ENCODE measurements at regions not wholly inside any gene's neighbourhood (a gene's known extent, or its start where the extent isn't known, plus 50 kb on each side); places are given as distances from the start of the nearest gene placed in this dataset.

DNA sequence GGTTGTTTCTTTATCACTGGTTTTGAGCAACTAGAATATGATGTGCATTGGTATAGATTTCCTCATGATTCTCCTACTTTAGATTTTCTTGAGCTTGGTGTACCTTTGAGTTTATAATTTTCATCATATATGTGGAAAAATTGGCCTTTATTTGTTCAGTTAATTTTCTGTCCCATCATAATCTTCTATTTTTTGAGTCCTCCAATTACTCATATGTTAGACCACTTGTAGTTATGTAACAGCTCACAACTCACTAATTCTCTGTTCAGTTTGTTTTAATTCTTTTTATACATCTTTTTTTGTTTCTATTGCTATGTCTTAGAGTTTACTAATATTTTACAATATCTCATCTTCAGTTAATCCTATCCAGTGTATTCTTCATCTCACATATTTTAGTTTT, 81.3 kb upstream of the LAMA2 start:
- no peak for DNase-seq
- no peak overlapping the region for H3K27ac ChIP-seq
- no peaks in the 10 kb centered on the region for H3K4me1 ChIP-seq (replicated peaks in 1 of 2)
- TF ChIP-seq, protein P1, sequence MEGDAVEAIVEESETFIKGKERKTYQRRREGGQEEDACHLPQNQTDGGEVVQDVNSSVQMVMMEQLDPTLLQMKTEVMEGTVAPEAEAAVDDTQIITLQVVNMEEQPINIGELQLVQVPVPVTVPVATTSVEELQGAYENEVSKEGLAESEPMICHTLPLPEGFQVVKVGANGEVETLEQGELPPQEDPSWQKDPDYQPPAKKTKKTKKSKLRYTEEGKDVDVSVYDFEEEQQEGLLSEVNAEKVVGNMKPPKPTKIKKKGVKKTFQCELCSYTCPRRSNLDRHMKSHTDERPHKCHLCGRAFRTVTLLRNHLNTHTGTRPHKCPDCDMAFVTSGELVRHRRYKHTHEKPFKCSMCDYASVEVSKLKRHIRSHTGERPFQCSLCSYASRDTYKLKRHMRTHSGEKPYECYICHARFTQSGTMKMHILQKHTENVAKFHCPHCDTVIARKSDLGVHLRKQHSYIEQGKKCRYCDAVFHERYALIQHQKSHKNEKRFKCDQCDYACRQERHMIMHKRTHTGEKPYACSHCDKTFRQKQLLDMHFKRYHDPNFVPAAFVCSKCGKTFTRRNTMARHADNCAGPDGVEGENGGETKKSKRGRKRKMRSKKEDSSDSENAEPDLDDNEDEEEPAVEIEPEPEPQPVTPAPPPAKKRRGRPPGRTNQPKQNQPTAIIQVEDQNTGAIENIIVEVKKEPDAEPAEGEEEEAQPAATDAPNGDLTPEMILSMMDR (IDR thresholded peaks at IDR 0.05): no peak
- no peak for TF ChIP-seq POLR2A (IDR thresholded peaks at IDR 0.05)
- intact Hi-C loops (cut with DNase I): no loop called here
- no peaks in the 10 kb centered on the region for H3K36me3 ChIP-seq (replicated peaks in 1 of 2)
- no peaks in the 10 kb centered on the region for H3K27me3 ChIP-seq
- H3K9me3 ChIP-seq (replicated peaks in 1 of 3): no peaks in the 10 kb centered on the region
- no peak overlapping the region for H3K4me3 ChIP-seq

DNA sequence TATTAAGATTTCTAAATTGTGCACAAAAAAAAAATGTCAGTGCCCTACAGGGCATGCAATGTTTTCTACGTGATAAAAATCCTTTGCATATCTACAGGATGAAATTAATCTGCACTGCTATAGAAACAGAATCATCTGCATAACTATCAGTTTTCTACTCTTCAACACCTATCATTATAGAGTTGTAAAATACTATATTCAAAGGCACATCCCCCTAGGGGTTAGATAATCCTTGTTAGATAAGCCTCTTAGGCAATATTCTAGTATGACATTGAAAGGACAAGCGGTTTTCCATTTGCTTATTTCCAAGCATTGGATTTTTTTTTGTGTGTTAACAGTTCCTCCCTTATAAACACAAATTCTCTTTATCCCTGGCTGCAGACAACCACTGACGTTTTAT, 98.7 kb upstream of the LAMA2 start:
- H3K27ac ChIP-seq: no peak overlapping the region
- H3K4me1 ChIP-seq (replicated peaks in 1 of 2): no peaks in the 10 kb centered on the region
- H3K9me3 ChIP-seq (replicated peaks in 1 of 3): no peaks in the 10 kb centered on the region
- no peak for TF ChIP-seq POLR2A (IDR thresholded peaks at IDR 0.05)
- TF ChIP-seq, protein P1 (IDR thresholded peaks at IDR 0.05): no peak
- no peak for DNase-seq
- no peaks in the 10 kb centered on the region for H3K27me3 ChIP-seq
- H3K36me3 ChIP-seq (replicated peaks in 1 of 2): no peaks in the 10 kb centered on the region
- WGBS, 4 donors: 46 to 53% (median 48%) methylated on average over 3 of the region's 3 CpGs
- no peak overlapping the region for H3K4me3 ChIP-seq
- intact Hi-C loops (cut with DNase I): no loop called here

DNA sequence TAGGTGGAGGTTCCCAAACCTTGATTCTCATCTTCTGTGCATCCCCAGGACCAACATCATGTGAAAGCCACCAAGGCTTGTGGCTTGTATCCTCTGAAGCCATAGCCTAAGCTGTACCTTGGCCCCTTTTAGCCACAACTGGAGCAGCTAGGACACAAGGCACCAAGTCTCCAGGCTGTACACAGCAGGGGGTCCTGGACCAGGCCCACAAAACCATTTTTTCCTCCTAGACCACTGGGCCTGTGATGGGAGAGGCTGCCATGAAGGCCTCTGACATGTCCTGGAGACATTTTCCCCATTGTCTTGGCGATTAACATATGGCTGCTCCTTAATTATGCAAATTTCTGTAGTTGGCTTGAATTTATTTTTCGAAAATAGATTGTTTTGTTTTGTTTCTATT, 114.8 kb upstream of the LAMA2 start:
- no peak for DNase-seq
- TF ChIP-seq, protein P1 (IDR thresholded peaks at IDR 0.05): no peak
- TF ChIP-seq POLR2A (IDR thresholded peaks at IDR 0.05): no peak
- no peak overlapping the region for H3K4me3 ChIP-seq
- H3K27me3 ChIP-seq: no peaks in the 10 kb centered on the region
- H3K36me3 ChIP-seq (replicated peaks in 1 of 2): no peaks in the 10 kb centered on the region
- H3K27ac ChIP-seq: no peak overlapping the region
- intact Hi-C loops (cut with DNase I): no loop called here
- 49 to 64% (median 56%) methylated on average over 2 of the region's 2 CpGs for WGBS, 4 donors
- H3K4me1 ChIP-seq (replicated peaks in 1 of 2): no peaks in the 10 kb centered on the region
- no peaks in the 10 kb centered on the region for H3K9me3 ChIP-seq (replicated peaks in 1 of 3)

DNA sequence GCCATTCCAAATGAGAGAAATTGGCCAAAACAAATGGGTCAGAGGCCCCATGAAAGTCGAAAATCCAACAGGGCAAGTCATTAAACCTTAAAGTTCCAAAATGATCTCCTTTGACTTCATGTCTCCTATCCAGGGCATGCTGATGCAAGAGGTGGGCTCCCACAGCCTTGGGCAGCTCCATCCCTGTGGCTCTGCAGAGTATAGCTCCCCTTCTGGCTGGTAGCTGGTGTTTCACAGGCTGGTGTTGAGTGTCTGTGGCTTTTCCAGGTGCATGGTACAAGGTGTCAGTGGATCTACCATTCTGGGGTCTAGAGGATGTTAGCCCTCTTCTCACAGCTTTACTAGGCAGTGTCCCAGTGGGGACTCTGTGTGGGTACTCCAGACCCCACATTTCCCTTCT, 115.2 kb upstream of the LAMA2 start:
- no peak overlapping the region for H3K27ac ChIP-seq
- intact Hi-C loops (cut with DNase I): no loop called here
- H3K36me3 ChIP-seq (replicated peaks in 1 of 2): no peaks in the 10 kb centered on the region
- TF ChIP-seq, protein P1 (IDR thresholded peaks at IDR 0.05): no peak
- no peak for TF ChIP-seq POLR2A (IDR thresholded peaks at IDR 0.05)
- DNase-seq: no peak
- no peaks in the 10 kb centered on the region for H3K9me3 ChIP-seq (replicated peaks in 1 of 3)
- 42 to 61% (median 53%) methylated on average over 1 of the region's 1 CpG for WGBS, 4 donors
- no peaks in the 10 kb centered on the region for H3K27me3 ChIP-seq
- H3K4me1 ChIP-seq (replicated peaks in 1 of 2): no peaks in the 10 kb centered on the region
- H3K4me3 ChIP-seq: no peak overlapping the region
